Esophagus squamous epithelium (tissue), 5 donors: ENCODE measurements at regions not wholly inside any gene's neighbourhood (a gene's known extent, or its start where the extent isn't known, plus 50 kb on each side); places are given as distances from the start of the nearest gene placed in this dataset.

ENCODE experiments used
- DNase-seq: peaks from one replicate; lab custom pipeline; 2025; lab: John Stamatoyannopoulos, UW
- H3K27ac ChIP-seq, 4 donors: fragments of 200-600 bp; sonication (generic); one replicate each; pipeline ENCODE4 v1.5.1; 2016 to 2019; ENCODE audit warnings: mild to moderate bottlenecking in 1 of 4
- H3K27me3 ChIP-seq, 4 donors: fragments of 200-600 bp; sonication (generic); 1 replicate in 3 of 4; 2 replicates in 1 of 4; pipeline versions ENCODE4 v1.5.1 to v1.6.0; 2017 to 2021; ENCODE audit warnings: antibody characterized with exemption in 1 of 4
- H3K36me3 ChIP-seq, 3 donors: fragments of 200-600 bp; sonication (generic); one replicate each; pipeline ENCODE4 v1.5.1; 2016 to 2019
- H3K4me1 ChIP-seq, 3 donors: fragments of 200-600 bp; sonication (generic); one replicate each; pipeline ENCODE4 v1.5.1; 2017 to 2019
- H3K4me3 ChIP-seq, 4 donors: fragments of 200-600 bp; sonication (generic); 1 replicate in 3 of 4; 2 replicates in 1 of 4; pipeline ENCODE4 v1.5.1; 2016 to 2019; ENCODE audit warnings: mild to moderate bottlenecking in 2 of 4, moderate library complexity in 1 of 4
- H3K9me3 ChIP-seq, 3 donors: fragments of 200-600 bp; sonication (generic); one replicate each; pipeline ENCODE4 v1.5.1; 2016 to 2019
- POLR2A ChIP-seq, 4 donors: fragments of 450-650 bp; IDR thresholded peaks; one replicate each; pipeline ENCODE4 v1.6.1; 2017; ENCODE audit warnings: antibody characterized with exemption in 4 of 4, mild to moderate bottlenecking in 4 of 4, moderate library complexity in 3 of 4
- WGBS, 2 donors: methylation state at CpG; one replicate each; pipeline ENCODE4 v1.1.5; 2018; 5-methylcytosine and 5-hydroxymethylcytosine counted together
- intact Hi-C: fragments of 100-400 bp; cut with DNase I; formaldehyde crosslinking; loops from one replicate; pipeline ENCODE4 v1.15.0; 2022
- TF ChIP-seq, protein P1 (sequence below), 6 experiments: fragments of 450-650 bp in 4 of 6; fragments of 200-600 bp in 2 of 6; sonication (generic) in 2 of 6; IDR thresholded peaks; one replicate each; pipeline ENCODE4 v1.5.1; 2016 to 2019; ENCODE audit warnings: antibody characterized with exemption in 6 of 6, mild to moderate bottlenecking in 4 of 6, moderate library complexity in 4 of 6
- donor health status: DM: yes; HTN: yes; CAD: no.

DNA sequence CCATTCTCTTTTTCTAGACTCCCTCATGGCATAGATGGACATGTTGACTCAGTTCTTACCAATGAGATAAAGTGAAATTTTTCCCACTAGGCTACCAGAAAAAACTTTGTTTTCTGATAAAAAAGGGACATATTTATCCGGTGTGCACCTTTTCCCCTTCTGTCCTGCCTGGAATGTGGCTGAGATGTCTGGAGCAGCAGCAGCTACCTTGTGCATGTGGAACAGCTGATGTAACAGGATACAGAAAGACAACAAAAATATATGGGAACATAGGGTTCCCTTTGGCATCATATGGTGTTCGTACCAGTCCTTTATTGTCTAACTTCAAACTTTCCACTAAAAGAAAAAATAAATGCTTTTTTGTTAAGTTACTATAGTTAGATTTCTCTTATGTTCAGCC lies 460.2 kb upstream of the HS6ST1 start:
- Histone ChIP-seq H3K27me3 (peaks cover 0 to 7% (median 0%) of the 10 kb centered on the region in 4 donors), H3K36me3 (no peaks in the 10 kb centered on the region), H3K4me3 (no peak overlapping the region), H3K27ac (no peak overlapping the region), H3K4me1 (peaks cover 0 to 14% (median 5%) of the 10 kb centered on the region in 3 donors), H3K9me3 (no peaks in the 10 kb centered on the region)
- no peak for TF ChIP-seq POLR2A (IDR thresholded peaks at IDR 0.05)
- TF ChIP-seq, protein P1, sequence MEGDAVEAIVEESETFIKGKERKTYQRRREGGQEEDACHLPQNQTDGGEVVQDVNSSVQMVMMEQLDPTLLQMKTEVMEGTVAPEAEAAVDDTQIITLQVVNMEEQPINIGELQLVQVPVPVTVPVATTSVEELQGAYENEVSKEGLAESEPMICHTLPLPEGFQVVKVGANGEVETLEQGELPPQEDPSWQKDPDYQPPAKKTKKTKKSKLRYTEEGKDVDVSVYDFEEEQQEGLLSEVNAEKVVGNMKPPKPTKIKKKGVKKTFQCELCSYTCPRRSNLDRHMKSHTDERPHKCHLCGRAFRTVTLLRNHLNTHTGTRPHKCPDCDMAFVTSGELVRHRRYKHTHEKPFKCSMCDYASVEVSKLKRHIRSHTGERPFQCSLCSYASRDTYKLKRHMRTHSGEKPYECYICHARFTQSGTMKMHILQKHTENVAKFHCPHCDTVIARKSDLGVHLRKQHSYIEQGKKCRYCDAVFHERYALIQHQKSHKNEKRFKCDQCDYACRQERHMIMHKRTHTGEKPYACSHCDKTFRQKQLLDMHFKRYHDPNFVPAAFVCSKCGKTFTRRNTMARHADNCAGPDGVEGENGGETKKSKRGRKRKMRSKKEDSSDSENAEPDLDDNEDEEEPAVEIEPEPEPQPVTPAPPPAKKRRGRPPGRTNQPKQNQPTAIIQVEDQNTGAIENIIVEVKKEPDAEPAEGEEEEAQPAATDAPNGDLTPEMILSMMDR (IDR thresholded peaks at IDR 0.05): no peak
- DNase-seq: no peak
- 82 to 86% methylated on average over 2 of the region's 2 CpGs for WGBS, 2 donors
- intact Hi-C loops: no loop called here

DNA sequence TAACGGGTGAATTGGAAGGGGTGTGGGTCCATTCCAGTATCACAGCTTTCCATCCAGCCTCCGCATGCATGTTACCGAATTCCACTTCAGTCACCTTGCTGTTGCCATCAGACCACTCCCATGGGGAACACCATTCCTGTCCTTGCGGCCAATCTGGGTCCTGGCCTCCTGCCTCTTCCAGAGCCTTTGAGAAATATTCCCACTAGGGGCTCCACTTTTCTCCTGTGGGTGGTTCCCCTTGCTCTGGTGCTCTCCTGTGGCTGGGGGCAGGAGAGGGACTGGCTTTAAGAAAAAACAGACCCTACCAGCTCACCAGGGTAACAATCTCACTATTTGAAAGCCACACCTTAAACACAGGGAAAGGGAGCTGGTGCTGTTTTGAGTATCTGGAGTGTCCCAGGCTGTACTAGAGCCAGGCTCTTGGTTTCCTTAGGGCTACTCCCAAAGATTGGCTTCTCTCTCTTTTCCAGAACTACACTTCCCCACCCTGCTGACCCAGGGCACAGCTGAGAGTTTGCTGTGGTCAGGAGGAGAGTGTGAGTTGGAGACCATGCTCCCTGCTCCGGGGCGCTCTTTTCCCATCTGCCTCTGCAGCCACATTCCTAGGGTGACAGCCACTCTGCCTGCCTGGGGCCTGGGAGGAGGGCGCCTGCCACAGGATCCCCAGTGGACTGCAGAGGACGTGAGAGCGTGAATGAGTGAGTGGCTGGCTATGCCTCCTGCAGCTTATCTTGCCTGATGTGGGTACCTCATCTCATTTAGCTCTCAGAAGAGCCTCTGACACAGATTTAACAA lies 460.8 kb upstream of the HS6ST1 start:
- Histone ChIP-seq H3K4me1 (peaks cover 0 to 7% (median 5%) of the 10 kb centered on the region in 3 donors), H3K27me3 (peaks cover 0 to 7% (median 0%) of the 10 kb centered on the region in 4 donors), H3K9me3 (no peaks in the 10 kb centered on the region), H3K36me3 (no peaks in the 10 kb centered on the region), H3K4me3 (no peak overlapping the region), H3K27ac (no peak overlapping the region)
- 92 to 94% methylated on average over 8 to 9 of the region's 9 CpGs for WGBS, 2 donors
- no peak for TF ChIP-seq POLR2A (IDR thresholded peaks at IDR 0.05)
- TF ChIP-seq, protein P1 (IDR thresholded peaks at IDR 0.05): no peak
- no peak for DNase-seq
- intact Hi-C loops: no loop called here

DNA sequence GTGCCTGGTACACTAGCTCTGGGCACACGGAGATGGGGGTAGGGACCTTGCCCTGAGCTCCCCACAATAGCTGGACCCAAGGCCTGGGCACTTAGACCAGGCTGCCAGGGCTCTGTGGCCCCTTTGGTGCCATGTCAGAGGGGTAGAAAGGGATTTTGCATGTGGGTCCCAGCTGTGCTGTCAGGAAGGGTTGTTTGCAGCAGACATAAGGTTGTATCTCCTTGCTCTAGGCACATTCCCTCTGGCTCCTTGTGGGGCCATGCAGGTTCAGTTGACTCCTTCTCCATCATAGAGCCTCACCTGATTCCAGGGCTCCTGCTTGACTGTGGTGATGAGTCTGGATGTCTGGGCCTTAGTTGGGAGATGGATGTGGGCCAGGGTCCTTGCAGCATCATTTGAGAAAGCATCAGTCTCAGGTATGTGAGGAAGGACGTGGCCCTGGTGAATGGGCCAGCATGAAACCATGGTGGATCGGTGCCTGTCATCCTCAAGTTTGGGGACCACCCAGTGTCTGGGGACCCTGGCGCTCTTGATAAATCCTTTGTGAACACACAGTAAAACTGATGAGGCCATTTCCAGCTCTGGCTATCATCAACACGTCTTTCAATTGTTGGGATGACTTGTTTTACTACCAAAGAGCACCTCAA lies 461.9 kb upstream of the HS6ST1 start:
- intact Hi-C loops: no loop called here
- H3K4me3 ChIP-seq: no peak overlapping the region
- 88 to 95% methylated on average over 3 to 4 of the region's 5 CpGs for WGBS, 2 donors
- no peak for DNase-seq
- H3K36me3 ChIP-seq: no peaks in the 10 kb centered on the region
- no peaks in the 10 kb centered on the region for H3K9me3 ChIP-seq
- peaks cover 0 to 7% (median 0%) of the 10 kb centered on the region in 4 donors for H3K27me3 ChIP-seq
- no peak overlapping the region for H3K27ac ChIP-seq
- no peak for TF ChIP-seq POLR2A (IDR thresholded peaks at IDR 0.05)
- TF ChIP-seq, protein P1 (IDR thresholded peaks at IDR 0.05): no peak
- H3K4me1 ChIP-seq: no peaks in the 10 kb centered on the region

DNA sequence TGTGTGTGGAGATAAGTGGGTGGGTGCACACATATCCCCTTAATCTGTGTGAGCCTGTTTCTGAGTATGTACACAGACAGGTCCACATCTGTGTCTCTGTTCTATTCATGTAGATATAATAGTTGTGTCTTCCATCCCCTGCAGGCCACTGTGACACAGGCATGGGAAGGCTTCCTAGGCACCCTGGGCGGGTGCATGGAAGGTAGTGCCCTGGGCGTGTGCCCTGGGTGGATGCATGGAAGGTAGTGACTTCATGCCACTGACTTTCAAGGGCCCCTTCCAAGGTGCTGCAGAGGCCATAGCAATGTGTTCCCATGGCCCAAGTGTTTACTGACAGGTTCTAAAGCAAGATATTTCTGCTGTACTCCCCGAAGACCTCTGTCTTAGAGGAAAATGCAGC lies 462.5 kb upstream of the HS6ST1 start:
- no peak overlapping the region for H3K4me3 ChIP-seq
- no peak for TF ChIP-seq POLR2A (IDR thresholded peaks at IDR 0.05)
- TF ChIP-seq, protein P1 (IDR thresholded peaks at IDR 0.05): no peak
- H3K4me1 ChIP-seq: peaks cover 0 to under 1% (median under 1%) of the 10 kb centered on the region in 3 donors
- intact Hi-C loops: no loop called here
- no peak for DNase-seq
- no peaks in the 10 kb centered on the region for H3K9me3 ChIP-seq
- H3K36me3 ChIP-seq: no peaks in the 10 kb centered on the region
- peaks cover 0 to 7% (median 0%) of the 10 kb centered on the region in 4 donors for H3K27me3 ChIP-seq
- H3K27ac ChIP-seq: no peak overlapping the region
- WGBS, 2 donors: 80 to 86% methylated on average over 1 to 2 of the region's 3 CpGs
